Mesendoderm (in vitro differentiated cells): ENCODE measurements at regions not wholly inside any gene's neighbourhood (a gene's known extent, or its start where the extent isn't known, plus 50 kb on each side); places are given as distances from the start of the nearest gene placed in this dataset.

Experiments used
- DNase-seq: peaks from one replicate; pipeline ENCODE4 v3.0.0; 2013
- H2AK5ac ChIP-seq: 2 replicates; pipeline ENCODE4 v1.6.1; 2013; ENCODE audit warnings: low read length, inconsistent platforms
- H2BK120ac ChIP-seq: 2 replicates; pipeline ENCODE4 v1.6.1; 2013; ENCODE audit warnings: low read depth, mild to moderate bottlenecking, low read length, moderate library complexity, mixed read lengths
- H2BK15ac ChIP-seq: replicated peaks from 2 replicates; pipeline ENCODE4 v1.6.1; 2013; ENCODE audit warnings: low read depth, mild to moderate bottlenecking, moderate library complexity
- H2BK5ac ChIP-seq: 2 replicates; pipeline ENCODE4 v1.6.1; 2013; ENCODE audit warnings: low read length, inconsistent platforms
- H3K18ac ChIP-seq: 2 replicates; pipeline ENCODE4 v1.6.1; 2013; ENCODE audit warnings: mild to moderate bottlenecking, low read length, mixed read lengths
- H3K23ac ChIP-seq: one replicate; pipeline ENCODE4 v1.6.1; 2013; ENCODE audit warnings: low read length
- H3K27ac ChIP-seq: 2 replicates; pipeline ENCODE4 v1.5.1; 2013; ENCODE audit warnings: low read depth, mild to moderate bottlenecking, inconsistent platforms, low read length, moderate library complexity
- H3K27me3 ChIP-seq: 2 replicates; pipeline ENCODE4 v1.6.1; 2013; ENCODE audit warnings: low read length, control low read depth, mild to moderate bottlenecking, inconsistent platforms; ENCODE audit not compliant: insufficient read depth, poor library complexity
- H3K36me3 ChIP-seq: 2 replicates; pipeline ENCODE4 v1.6.1; 2013; ENCODE audit warnings: low read length, inconsistent platforms; ENCODE audit not compliant: control insufficient read depth, insufficient read depth
- H3K4ac ChIP-seq: one replicate; pipeline ENCODE4 v1.6.1; 2013; ENCODE audit warnings: low read depth, mild to moderate bottlenecking, low read length, moderate library complexity
- H3K4me1 ChIP-seq: 2 replicates; pipeline ENCODE4 v1.6.1; 2013; ENCODE audit warnings: low read depth, low read length, inconsistent platforms; ENCODE audit not compliant: control insufficient read depth
- H3K4me2 ChIP-seq: 2 replicates; pipeline ENCODE4 v1.6.1; 2013; ENCODE audit warnings: low read length
- H3K4me3 ChIP-seq: 2 replicates; pipeline ENCODE4 v1.5.1; 2013; ENCODE audit warnings: mild to moderate bottlenecking, low read length
- H3K56ac ChIP-seq: one replicate; pipeline ENCODE4 v1.6.1; 2013; ENCODE audit warnings: low read length
- H3K79me1 ChIP-seq: 2 replicates; pipeline ENCODE4 v1.6.1; 2013; ENCODE audit warnings: low read length, inconsistent platforms
- H3K79me2 ChIP-seq: 2 replicates; pipeline ENCODE4 v1.6.1; 2013; ENCODE audit warnings: mild to moderate bottlenecking, low read length; ENCODE audit not compliant: control insufficient read depth, insufficient read depth
- H3K9ac ChIP-seq: 2 replicates; pipeline ENCODE4 v1.6.1; 2013; ENCODE audit warnings: low read length, inconsistent platforms
- H4K5ac ChIP-seq: one replicate; pipeline ENCODE4 v1.6.1; 2013; ENCODE audit warnings: low read length
- H4K8ac ChIP-seq: one replicate; pipeline ENCODE4 v1.6.1; 2013; ENCODE audit warnings: low read depth, mild to moderate bottlenecking, control low read depth, low read length, moderate library complexity
- WGBS: extraction: QIAGEN DNeasy Blood & Tissue Kit; methylation state at CpG from one replicate; pipeline ENCODE4 v1.1.7; 2013; ENCODE audit warnings: low lambda C conversion rate, missing lambda C conversion rate; ENCODE audit not compliant: insufficient coverage; ENCODE audit errors: extremely low coverage; 5-methylcytosine and 5-hydroxymethylcytosine counted together

DNA sequence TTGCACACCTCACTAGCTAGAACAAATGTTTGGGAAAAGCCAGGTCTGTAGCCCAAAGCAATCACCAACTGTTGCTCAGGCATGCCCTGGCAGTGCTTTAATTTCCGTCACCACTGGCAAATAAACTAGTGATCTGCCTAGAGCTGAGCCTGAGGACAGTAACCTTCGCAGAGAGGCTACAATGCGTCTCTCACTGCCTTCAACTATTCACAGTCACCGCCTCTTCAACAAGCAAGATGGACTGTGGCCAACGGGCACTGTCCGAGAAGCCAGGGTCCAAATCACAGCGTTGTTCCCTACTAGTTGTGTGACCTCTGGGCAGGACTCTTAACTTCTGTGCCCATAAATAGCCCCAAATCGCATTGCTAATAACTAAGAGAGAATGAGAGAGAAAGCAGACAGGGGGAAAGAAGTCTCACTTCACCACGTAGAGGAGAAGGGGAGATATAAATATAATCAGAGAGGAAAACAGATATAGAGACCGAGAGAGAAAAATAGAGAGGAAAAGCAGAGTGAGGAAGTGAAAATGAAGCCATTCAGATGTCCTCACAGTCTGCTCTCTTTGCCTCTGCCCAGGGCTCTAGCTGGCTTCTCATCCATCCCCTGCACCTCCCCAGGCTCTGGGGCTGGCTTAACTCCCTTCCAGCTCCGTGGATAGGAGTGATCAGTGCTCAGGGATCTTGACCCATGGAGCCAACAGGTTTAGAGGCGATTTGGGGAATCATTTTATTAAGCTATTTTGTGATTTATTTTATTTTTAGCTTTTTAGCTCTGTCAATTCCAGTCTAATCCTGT lies 157.9 kb downstream of the ZDHHC21 start:
- Histone ChIP-seq H3K79me2 (no peaks in the 10 kb centered on the region), H4K5ac (no peak overlapping the region), H3K4me3 (no peak overlapping the region), H3K18ac (no peak overlapping the region), H2AK5ac (peak overlapping the region; percentile 60), H3K4me2 (no peak overlapping the region), H3K36me3 (no peaks in the 10 kb centered on the region), H3K56ac (peak overlapping the region; percentile 64), H3K27ac (no peak overlapping the region), H3K27me3 (no peaks in the 10 kb centered on the region), H2BK15ac (no peak overlapping the region), H4K8ac (no peak overlapping the region), H3K4me1 (peaks cover 32% of the 10 kb centered on the region), H3K23ac (no peak overlapping the region), H2BK5ac (peak overlapping the region; percentile 51), H3K9ac (no peak overlapping the region), H3K4ac (no peak overlapping the region), H2BK120ac (no peak overlapping the region), H3K79me1 (no peaks in the 10 kb centered on the region)
- WGBS: no CpG with 5 or more reads among the region's 12 CpGs
- no peak for DNase-seq

- no peak overlapping the region for H4K5ac ChIP-seq
- H3K4ac ChIP-seq: peak overlapping the region; percentile 26
- peak overlapping the region; percentile 14 for H3K27ac ChIP-seq
- no peak overlapping the region for H2AK5ac ChIP-seq
- H3K4me1 ChIP-seq: peaks cover 32% of the 10 kb centered on the region
- no peak overlapping the region for H3K4me2 ChIP-seq
- WGBS: no CpG with 5 or more reads among the region's 20 CpGs
- H3K23ac ChIP-seq: no peak overlapping the region
- H3K56ac ChIP-seq: peak overlapping the region; percentile 64
- H3K79me2 ChIP-seq: no peaks in the 10 kb centered on the region
- H2BK15ac ChIP-seq: no peak overlapping the region
- H3K36me3 ChIP-seq: no peaks in the 10 kb centered on the region
- no peak overlapping the region for H4K8ac ChIP-seq
- peak overlapping the region; percentile 73 for H2BK5ac ChIP-seq
- H3K4me3 ChIP-seq: no peak overlapping the region
- no peak overlapping the region for H3K9ac ChIP-seq
- H2BK120ac ChIP-seq: no peak overlapping the region
- H3K27me3 ChIP-seq: no peaks in the 10 kb centered on the region
- DNase-seq: peak; percentile 71
- no peak overlapping the region for H3K18ac ChIP-seq
- H3K79me1 ChIP-seq: no peaks in the 10 kb centered on the region
Measured at GRCh38 chr9:14533867-14534640, 159.2 kb downstream of the ZDHHC21 start.

DNA sequence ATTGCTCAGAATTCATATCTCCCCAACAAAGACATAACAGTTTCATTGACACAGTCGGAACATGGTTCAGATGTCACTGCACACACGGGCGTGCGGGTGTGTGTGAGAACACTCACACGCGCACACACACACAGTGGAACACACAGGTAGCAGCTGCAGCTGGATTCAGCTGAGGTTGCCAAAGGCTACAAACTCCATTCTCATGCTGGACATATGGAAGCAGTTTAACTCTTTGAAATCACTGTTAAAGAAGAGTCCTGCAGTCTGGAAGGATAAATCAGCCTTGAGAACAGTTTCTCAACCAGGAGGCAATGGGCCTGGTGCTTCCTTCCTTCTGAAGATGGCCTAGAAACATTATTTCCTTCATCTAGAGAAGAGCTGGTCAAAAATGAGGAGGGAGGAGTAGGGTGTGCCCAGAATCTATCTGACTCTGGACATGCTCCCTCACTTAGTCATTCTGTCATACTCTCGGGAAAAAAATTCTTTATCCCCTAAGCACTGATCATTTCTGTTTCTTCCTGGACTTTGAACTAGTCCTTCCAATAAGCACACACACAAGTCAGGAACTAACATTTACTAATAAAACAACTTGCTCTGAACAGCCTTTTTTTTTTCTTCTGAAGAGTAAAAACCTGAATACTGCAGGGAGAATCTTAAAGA lies 160.6 kb downstream of the ZDHHC21 start:
- Histone ChIP-seq H3K9ac (no peak overlapping the region), H3K27me3 (no peaks in the 10 kb centered on the region), H2BK120ac (no peak overlapping the region), H3K79me1 (no peaks in the 10 kb centered on the region), H3K56ac (peak overlapping the region; percentile 38), H3K79me2 (no peaks in the 10 kb centered on the region), H3K23ac (no peak overlapping the region), H3K4me2 (no peak overlapping the region), H2AK5ac (peak overlapping the region; percentile 53), H3K4ac (no peak overlapping the region), H3K4me1 (peaks cover 29% of the 10 kb centered on the region), H2BK5ac (no peak overlapping the region), H3K18ac (no peak overlapping the region), H2BK15ac (no peak overlapping the region), H3K36me3 (no peaks in the 10 kb centered on the region), H3K4me3 (no peak overlapping the region), H4K5ac (no peak overlapping the region), H3K27ac (no peak overlapping the region), H4K8ac (no peak overlapping the region)
- no CpG with 5 or more reads among the region's 7 CpGs for WGBS
- no peak for DNase-seq

DNA sequence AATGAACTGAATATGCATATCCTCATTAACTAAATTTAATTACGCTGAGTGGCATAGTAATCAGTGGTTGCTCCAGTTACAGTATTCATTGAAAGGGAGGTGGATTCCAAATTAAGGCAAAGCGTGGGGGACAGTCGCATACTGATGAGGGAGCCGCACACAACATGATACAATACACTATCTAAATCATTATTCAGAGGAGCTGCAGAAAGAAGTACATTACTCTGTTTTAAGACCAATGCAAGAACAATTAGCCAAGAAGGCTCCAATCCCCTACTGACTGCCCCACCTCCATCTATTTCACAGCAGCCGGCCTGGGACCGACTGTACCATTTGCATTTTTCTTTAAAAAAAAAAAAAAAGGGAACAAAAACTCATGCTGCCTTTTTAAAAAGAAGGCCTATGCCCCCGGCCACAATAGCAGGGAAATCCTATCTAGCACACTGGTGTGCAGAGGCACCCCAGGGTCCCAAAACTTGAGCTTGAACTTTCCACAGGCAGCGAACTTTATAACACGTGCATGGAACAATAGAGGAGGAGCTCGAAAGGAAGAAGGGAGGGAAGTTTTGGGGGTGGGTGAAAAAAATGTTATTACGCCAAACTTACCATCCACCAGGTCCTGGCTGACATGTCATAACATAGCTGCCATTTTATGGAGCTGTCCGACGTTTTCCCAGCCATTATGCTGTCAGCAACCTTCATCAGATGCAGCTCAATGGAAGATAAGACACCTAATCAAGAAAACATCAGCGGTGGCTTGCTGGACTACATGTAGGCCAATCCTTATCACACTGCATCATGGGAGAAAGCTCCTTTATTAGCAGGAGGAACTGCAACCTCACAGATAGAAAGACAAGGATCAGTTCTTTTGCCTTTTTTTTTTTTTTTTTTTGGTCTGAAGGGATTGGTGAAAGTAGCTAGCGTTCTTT lies 161.6 kb downstream of the ZDHHC21 start:
- no peak overlapping the region for H3K4ac ChIP-seq
- H3K27ac ChIP-seq: no peak overlapping the region
- no peak overlapping the region for H2BK120ac ChIP-seq

DNA sequence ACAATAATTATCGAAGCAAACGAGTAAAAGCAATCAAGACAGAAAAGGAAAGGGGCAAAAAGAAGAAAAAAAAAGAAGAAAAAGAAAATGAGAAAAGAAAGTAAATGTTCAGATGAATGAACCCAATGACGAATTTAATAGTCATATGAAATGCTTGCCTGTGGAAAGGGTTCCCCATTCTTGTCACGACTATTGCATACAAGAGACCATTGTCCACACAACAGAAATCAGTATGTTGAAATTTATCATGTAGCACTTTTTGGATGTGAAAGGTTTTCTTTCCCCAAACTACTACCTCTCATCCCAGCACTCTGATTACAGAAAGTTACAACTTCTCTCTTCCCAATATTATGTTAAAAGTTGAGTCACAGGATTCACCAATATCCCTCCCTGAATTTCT lies 162.4 kb downstream of the ZDHHC21 start:
- Histone ChIP-seq H3K36me3 (no peaks in the 10 kb centered on the region), H3K18ac (no peak overlapping the region), H2BK15ac (no peak overlapping the region), H4K5ac (no peak overlapping the region), H3K27ac (no peak overlapping the region), H3K4me1 (peaks cover 23% of the 10 kb centered on the region), H3K23ac (no peak overlapping the region), H4K8ac (no peak overlapping the region), H2BK120ac (no peak overlapping the region), H3K4me3 (no peak overlapping the region), H2BK5ac (no peak overlapping the region), H3K27me3 (no peaks in the 10 kb centered on the region), H3K79me1 (no peaks in the 10 kb centered on the region), H3K79me2 (no peaks in the 10 kb centered on the region), H3K4me2 (no peak overlapping the region), H3K4ac (no peak overlapping the region), H3K9ac (no peak overlapping the region), H3K56ac (peak overlapping the region; percentile 53), H2AK5ac (no peak overlapping the region)
- WGBS: no CpG with 5 or more reads among the region's 4 CpGs
- no peak for DNase-seq

More for the DNA sequence above, 161.6 kb downstream of the ZDHHC21 start:
- WGBS: no CpG with 5 or more reads among the region's 15 CpGs
- no peak overlapping the region for H3K23ac ChIP-seq
- H2BK5ac ChIP-seq: no peak overlapping the region
- H3K18ac ChIP-seq: no peak overlapping the region
- no peak overlapping the region for H2AK5ac ChIP-seq
- H3K36me3 ChIP-seq: no peaks in the 10 kb centered on the region
- no peak overlapping the region for H3K4me2 ChIP-seq
- H3K79me2 ChIP-seq: no peaks in the 10 kb centered on the region
- no peak overlapping the region for H4K8ac ChIP-seq
- H3K4me3 ChIP-seq: no peak overlapping the region
- no peak overlapping the region for H4K5ac ChIP-seq
- no peak overlapping the region for H2BK15ac ChIP-seq
- no peak for DNase-seq
- H3K4me1 ChIP-seq: peaks cover 23% of the 10 kb centered on the region
- no peaks in the 10 kb centered on the region for H3K79me1 ChIP-seq
- H3K9ac ChIP-seq: no peak overlapping the region
- H3K56ac ChIP-seq: no peak overlapping the region
- no peaks in the 10 kb centered on the region for H3K27me3 ChIP-seq
